ENCODE measurements at regions not wholly inside any gene's neighbourhood (a gene's known extent, or its start where the extent isn't known, plus 50 kb on each side); places are given as distances from the start of the nearest gene placed in this dataset.

- DNase-seq: no peak
Measured at GRCh38 chr5:84599964-84600363, 215.3 kb upstream of the EDIL3 start.

- DNase-seq: no peak
Measured at GRCh38 chr5:84597904-84598303, 213.2 kb upstream of the EDIL3 start.

- DNase-seq: no peak
Measured at GRCh38 chr5:84590629-84591028, 205.9 kb upstream of the EDIL3 start.

GRCh38 chr5:84589926-84590325 lies 205.2 kb upstream of the EDIL3 start:
- no peak for DNase-seq

GRCh38 chr5:84585218-84585617 lies 200.5 kb upstream of the EDIL3 start:
- DNase-seq: no peak

GRCh38 chr5:84578226-84578625 lies 193.5 kb upstream of the EDIL3 start:
- DNase-seq: no peak

- DNase-seq: no peak
Measured at GRCh38 chr5:84573017-84573712, 188.5 kb upstream of the EDIL3 start.

- no peak for DNase-seq
Measured at GRCh38 chr5:84569307-84569706, 184.6 kb upstream of the EDIL3 start.

GRCh38 chr5:84568171-84568570 lies 183.5 kb upstream of the EDIL3 start:
- no peak for DNase-seq

- no peak for DNase-seq
Measured at GRCh38 chr5:84565866-84566265, 181.2 kb upstream of the EDIL3 start.

GRCh38 chr5:84564321-84565075 lies 179.8 kb upstream of the EDIL3 start:
- no peak for DNase-seq

- no peak for DNase-seq
Measured at GRCh38 chr5:84550222-84550621, 165.5 kb upstream of the EDIL3 start.

GRCh38 chr5:84549054-84549453 lies 164.4 kb upstream of the EDIL3 start:
- no peak for DNase-seq

GRCh38 chr5:84546686-84547085 lies 162.0 kb upstream of the EDIL3 start:
- no peak for DNase-seq

- DNase-seq: no peak
Measured at GRCh38 chr5:84536797-84537196, 152.1 kb upstream of the EDIL3 start.

GRCh38 chr5:84535281-84535680 lies 150.6 kb upstream of the EDIL3 start:
- no peak for DNase-seq

- DNase-seq: no peak
Measured at GRCh38 chr5:84524491-84524890, 139.8 kb upstream of the EDIL3 start.

GRCh38 chr5:84518862-84519261 lies 134.2 kb upstream of the EDIL3 start:
- no peak for DNase-seq

GRCh38 chr5:84518370-84518769 lies 133.7 kb upstream of the EDIL3 start:
- no peak for DNase-seq

- no peak for DNase-seq
Measured at GRCh38 chr5:84506625-84507024, 121.9 kb upstream of the EDIL3 start.

GRCh38 chr5:84494453-84494852 lies 109.8 kb upstream of the EDIL3 start:
- no peak for DNase-seq

- no peak for DNase-seq
Measured at GRCh38 chr5:84487963-84488362, 103.3 kb upstream of the EDIL3 start.

GRCh38 chr5:84480873-84481637 lies 96.4 kb upstream of the EDIL3 start:
- no peak for DNase-seq
